HG03378 (cell line): ENCODE measurements at regions not wholly inside any gene's neighbourhood (a gene's known extent, or its start where the extent isn't known, plus 50 kb on each side); places are given as distances from the start of the nearest gene placed in this dataset.
"Not testable (repeated sequence)": the region's sequence is repeated elsewhere in the genome, so short reads cannot be mapped to it uniquely, and the experiment has no call there.

Source experiments
- ATAC-seq: cut with Tn5 transposase; IDR thresholded peaks from one replicate; pipeline ENCODE4 v1.9.1; 2021; ENCODE audit warnings: mild to moderate bottlenecking, moderate library complexity; ENCODE audit not compliant: unreplicated experiment

DNA sequence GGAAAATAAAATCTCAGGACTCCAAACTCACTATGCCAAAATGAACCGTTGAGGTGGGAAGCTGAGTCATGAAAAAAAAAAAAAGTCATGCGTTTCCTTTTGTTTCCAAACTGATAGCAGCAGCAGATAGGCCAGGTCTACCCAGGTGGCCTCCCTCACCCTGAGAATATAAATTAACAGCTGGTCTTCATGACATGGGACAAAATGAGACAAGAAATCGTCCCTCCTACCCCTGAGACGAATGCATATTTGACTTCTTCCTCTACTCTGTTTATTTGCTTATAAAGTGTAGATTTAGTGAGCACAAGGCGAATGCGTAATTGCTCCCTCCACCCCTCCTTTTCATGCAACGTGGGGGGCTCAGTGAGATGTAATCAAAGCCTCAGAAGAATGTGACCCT, 204.3 kb downstream of the TMEM121 start:
- not testable (repeated sequence) for ATAC-seq

GRCh38 chr14:105731221-105731985, 205.0 kb downstream of the TMEM121 start:
- ATAC-seq = not testable (repeated sequence)

DNA sequence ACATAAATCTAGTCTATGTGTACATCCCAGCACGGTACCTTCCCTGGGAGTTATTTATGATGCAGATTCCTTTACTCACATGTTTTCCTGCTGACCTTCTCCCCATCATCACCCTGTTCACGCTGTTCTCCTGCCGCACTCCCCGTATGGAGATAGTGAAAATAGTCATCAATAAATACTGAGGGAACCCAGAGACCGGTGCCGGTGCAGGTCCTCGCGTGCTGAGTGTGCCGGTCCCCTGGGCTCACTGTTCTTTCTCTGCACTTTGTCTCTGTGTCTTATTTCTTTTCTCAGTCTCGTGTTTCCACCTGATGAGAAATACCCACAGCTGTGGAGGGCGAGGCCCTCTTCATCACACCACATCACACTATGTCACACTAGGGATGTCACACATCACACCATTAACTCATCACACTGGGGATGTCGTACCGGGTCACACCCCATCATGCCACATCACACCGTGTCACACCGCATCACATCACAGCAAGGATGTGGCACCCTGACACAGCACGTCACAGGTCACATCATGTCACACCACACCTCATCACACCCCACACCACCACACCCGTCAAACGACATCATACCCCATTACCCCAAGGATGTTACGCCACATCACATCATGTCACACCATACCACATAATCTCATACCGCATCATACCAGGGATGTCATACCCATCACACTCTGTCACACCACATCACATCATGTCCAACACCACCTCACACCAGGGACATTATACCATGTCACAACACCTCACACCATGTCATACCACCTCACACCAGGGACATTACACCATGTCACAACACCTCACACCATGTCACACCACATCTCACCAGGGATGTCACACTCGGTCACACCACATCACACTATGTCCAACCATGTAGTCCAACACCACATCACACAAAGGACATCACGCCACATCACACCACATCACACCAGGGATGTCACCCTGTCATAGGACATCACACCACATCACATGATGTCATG, 207.0 kb downstream of the TMEM121 start:
- no peak for ATAC-seq

- not testable (repeated sequence) for ATAC-seq
Observed at GRCh38 chr14:105734241-105734640, 207.9 kb downstream of the TMEM121 start.

GRCh38 chr14:105736331-105736730, 209.9 kb downstream of the TMEM121 start:
- not testable (repeated sequence) for ATAC-seq

DNA sequence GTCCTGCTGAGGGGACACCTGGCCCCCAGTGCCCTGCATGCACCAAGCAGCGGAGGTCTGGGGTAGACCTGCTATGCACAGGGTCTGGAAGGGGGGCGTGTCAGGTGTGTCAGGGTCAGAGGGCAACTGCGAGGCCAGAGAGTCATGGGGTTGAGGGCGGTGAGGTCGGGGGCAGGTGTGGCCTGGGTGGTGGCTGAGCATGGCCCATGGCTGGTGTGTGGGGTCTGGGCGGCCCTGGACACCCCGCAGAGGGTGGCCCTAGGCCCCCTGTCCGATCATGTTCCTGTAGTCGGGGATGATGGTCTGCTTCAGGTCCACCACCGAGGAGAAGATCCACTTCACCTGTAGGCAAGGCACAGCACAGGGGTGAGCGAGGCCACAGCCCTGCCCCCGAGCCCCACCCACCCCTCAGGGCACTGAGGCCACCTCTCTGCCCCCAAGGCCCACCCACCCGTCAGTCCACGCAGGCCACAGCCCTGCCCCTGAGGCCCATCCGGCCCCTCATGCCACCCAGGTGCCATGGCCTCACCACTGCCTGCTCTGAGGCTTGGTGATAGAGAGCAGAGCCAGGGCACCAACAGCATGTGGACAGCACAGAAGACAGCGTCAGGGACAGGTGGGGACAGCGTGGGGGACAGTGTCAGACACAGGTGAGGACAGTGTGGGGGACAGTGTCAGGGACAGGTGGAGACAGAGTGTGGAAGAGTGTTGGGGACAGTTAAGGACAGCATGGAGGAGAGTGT, 211.3 kb downstream of the TMEM121 start:
- ATAC-seq = no peak

- no peak for ATAC-seq
Observed at GRCh38 chr14:105738638-105739037, 212.3 kb downstream of the TMEM121 start.

GRCh38 chr14:105739331-105740102, 213.1 kb downstream of the TMEM121 start:
- no peak for ATAC-seq

DNA sequence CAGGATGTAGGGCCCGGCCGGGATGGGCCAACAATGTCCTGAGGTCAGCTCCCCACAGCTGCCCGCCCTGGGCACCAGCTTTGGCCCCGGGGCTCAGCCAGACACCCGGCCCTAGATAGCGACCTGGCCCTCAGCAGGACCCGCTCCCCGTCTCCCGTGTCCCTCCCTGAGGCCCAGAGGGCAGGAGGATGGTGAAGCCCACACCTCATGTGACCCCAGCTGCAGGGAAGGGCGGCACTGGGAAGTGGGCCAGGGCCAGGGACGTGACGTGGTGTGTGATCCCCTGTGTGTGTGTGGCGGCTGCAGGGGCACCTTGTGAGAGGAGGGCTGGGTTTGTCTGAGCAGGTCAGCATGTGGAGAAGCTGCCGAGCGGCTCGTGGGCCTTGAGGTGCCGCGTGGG, 213.9 kb downstream of the TMEM121 start:
- not testable (repeated sequence) for ATAC-seq

DNA sequence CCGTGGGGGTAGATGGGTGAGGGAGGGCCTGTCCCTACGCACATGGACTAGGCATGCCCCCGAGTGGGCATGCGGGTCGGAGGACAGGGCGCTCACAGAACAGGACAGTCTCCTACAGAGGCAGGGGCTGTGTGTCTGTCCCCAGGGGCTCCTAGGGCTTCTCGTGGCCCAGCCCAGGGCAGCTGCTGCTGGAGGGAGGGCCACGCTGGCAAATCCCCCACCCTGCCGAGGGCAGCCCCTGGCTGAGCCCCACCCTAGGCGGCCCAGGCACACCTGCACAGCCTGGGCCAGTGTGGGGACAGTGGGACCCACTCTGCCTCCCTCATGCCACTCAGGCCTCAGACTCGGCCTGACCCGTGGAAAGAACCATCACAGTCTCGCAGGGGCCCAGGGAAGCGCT, 214.6 kb downstream of the TMEM121 start:
- not testable (repeated sequence) for ATAC-seq

GRCh38 chr14:105741707-105742530, 215.5 kb downstream of the TMEM121 start:
- ATAC-seq = not testable (repeated sequence)

- ATAC-seq = no peak
Observed at GRCh38 chr14:105742531-105742848, 216.1 kb downstream of the TMEM121 start.

DNA sequence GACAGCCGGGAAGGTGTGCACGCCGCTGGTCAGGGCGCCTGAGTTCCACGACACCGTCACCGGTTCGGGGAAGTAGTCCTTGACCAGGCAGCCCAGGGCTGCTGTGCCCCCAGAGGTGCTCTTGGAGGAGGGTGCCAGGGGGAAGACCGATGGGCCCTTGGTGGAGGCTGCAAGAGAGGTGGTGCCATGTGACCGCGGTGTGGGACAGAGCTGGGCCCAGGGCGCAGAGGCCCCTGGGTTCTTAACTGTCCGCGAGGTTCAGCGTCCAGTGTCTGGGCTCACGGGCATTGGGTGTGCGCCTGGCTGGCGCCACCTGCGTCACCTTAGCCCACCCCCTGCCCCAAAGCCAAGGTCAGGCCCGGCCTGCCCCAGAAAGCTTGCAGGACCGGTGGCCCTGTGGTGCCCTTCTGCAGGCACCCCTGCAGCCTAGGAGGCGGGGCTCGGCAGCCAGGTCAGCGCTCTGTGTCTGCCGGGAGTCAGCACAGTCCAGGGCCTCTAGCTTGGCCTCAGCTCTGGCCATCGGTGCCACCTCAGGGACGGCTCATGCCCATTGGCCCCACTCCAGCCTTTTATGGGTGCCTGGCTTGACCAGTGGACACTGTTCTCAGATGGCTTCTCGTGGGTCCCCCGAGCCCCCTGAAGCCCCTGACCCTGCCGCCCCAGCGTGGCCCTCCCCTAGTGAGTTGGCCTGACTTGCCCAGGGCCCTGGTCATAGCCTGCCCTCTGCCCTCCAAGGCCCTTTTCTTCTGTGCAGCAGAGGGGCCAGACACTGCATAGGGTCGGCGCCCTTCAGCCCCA, 216.7 kb downstream of the TMEM121 start:
- not testable (repeated sequence) for ATAC-seq

- not testable (repeated sequence) for ATAC-seq
Observed at GRCh38 chr14:105744213-105744787, 217.9 kb downstream of the TMEM121 start.

DNA sequence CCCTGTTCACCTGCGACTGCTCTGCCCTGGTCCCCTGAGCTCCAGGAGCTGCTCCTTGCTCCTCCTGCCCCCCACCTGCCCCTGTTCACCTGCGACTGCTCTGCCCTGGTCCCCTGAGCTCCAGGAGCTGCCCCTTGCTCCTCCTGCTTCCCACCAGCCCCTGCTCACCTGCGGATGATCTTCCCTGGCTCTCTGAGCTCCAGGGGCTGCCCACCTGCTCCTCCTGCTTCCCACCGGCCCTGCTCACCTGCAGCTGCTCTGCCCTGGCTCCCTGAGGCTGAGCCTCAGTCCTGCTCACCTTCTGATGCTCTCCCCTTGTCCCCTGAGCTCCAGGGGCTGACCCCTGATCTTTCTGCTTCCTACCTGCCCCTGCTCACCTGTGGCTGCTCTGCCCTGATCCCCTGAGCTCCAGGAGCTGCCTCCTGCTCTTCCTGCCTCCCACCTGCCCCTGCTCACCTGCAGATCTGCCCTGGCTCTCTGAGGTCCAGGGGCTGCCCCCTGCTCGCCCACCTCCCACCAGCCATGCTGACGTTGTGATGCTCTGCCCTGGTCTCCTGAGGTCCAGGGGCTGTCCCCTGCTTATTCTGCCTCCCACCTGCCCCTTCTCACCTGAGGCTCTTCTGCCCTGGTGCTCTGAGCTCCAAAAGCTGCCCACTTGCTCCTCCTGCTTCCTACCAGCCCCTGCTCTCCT, 219.2 kb downstream of the TMEM121 start:
- no peak for ATAC-seq

GRCh38 chr14:105746124-105746514, 219.7 kb downstream of the TMEM121 start:
- ATAC-seq = no peak

DNA sequence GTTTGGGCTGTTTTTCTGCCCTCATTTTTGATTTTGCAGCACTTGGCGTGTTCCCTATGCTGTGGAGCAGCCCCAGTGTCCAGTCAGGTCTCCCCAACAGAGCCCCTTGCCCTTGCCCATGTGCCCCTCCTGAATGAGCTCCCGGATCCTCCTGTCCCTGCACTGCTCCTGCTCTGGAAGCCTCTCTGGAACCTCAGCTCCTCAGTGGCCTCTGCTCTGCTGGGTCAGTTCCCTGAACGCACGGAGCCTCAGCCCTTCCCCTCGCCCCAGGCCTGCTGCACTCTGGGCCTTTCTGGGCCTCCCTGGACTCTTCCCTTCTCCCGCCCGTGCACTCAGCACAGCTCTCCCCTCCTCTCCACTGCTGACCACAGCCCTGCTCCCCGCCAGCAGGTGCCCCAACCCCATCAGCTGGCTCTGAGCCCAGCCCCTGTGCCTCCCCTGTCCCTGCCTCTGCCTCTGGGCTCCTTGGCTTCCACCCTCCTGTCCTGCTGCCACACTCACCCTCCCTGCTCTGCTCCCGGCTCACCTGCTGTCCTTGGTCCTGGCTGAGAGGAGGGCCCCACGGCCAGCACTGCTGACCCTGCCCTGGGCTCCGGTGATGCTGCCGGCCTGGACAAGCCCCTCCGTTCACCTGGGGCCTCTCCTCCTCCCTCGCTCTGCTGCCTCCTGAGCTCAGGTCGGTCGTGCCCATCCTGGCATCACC, 220.6 kb downstream of the TMEM121 start:
- not testable (repeated sequence) for ATAC-seq
